ENCODE measurements at regions not wholly inside any gene's neighbourhood (a gene's known extent, or its start where the extent isn't known, plus 50 kb on each side); places are given as distances from the start of the nearest gene placed in this dataset.

DNA sequence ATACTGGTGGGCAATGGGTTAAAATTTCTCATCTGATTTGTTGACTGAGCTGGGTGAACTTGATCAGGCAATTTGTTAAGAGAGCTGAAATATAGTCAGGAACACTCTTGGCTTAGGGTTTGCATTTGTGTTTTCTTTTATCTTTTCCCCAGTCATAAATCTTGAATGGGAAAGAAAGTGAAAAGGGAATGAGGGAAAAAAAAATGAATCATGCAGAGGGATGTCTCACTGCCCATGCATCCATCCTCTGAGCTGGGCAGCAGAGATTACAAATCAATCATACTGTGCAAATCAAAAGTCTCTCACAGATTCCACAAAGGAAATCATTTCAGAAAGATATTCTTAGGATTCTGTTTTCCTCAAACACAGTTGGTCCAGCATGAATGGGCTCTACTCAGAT lies 174.2 kb upstream of the MPPED2 start:
- POLR2A ChIA-PET: no interaction called here
- no peak for DNase-seq
- Mint-ChIP-seq H3K27ac (no peak overlapping the region), H3K4me1 (no peaks in the 10 kb centered on the region), H3K4me3 (no peak overlapping the region), H3K36me3 (ENCODE audit: low read depth) (no peaks in the 10 kb centered on the region), H3K27me3 (no peaks in the 10 kb centered on the region), H3K9me3 (peaks cover 4% of the 10 kb centered on the region)
- CTCF ChIA-PET: no interaction called here

GRCh38 chr11:30758946-30759504 lies 172.9 kb upstream of the MPPED2 start:
- CTCF ChIA-PET: no interaction called here
- no peak overlapping the region for H3K4me3 Mint-ChIP-seq
- no peak for DNase-seq
- no peaks in the 10 kb centered on the region for H3K36me3 Mint-ChIP-seq (ENCODE audit: low read depth)
- H3K27ac Mint-ChIP-seq: no peak overlapping the region
- H3K4me1 Mint-ChIP-seq: no peaks in the 10 kb centered on the region
- H3K9me3 Mint-ChIP-seq: peaks cover 7% of the 10 kb centered on the region
- POLR2A ChIA-PET: no interaction called here
- H3K27me3 Mint-ChIP-seq: no peaks in the 10 kb centered on the region

DNA sequence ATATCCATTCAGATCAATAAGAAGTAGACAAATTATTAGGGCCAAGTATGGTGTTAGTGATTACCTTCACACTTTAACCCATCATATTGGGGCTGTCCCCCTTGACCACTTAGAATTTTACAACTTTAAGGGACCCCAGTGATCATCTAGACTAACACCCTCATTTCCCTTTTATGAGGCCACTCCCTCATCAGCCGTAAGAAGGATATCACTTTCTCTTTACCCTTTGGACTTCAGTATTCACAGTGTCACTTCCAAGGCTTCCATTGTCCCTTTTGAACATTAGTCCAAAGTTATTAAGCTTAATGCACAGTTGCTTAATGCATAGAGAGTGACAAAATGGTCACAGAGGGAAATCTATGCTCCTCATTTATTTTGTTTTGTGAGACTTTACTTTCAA lies 172.4 kb upstream of the MPPED2 start:
- H3K4me1 Mint-ChIP-seq: no peaks in the 10 kb centered on the region
- H3K4me3 Mint-ChIP-seq: no peak overlapping the region
- no peaks in the 10 kb centered on the region for H3K36me3 Mint-ChIP-seq (ENCODE audit: low read depth)
- H3K27me3 Mint-ChIP-seq: no peaks in the 10 kb centered on the region
- ChIA-PET POLR2A (no interaction called here), CTCF (no interaction called here)
- no peak overlapping the region for H3K27ac Mint-ChIP-seq
- H3K9me3 Mint-ChIP-seq: peaks cover 7% of the 10 kb centered on the region
- DNase-seq: no peak

DNA sequence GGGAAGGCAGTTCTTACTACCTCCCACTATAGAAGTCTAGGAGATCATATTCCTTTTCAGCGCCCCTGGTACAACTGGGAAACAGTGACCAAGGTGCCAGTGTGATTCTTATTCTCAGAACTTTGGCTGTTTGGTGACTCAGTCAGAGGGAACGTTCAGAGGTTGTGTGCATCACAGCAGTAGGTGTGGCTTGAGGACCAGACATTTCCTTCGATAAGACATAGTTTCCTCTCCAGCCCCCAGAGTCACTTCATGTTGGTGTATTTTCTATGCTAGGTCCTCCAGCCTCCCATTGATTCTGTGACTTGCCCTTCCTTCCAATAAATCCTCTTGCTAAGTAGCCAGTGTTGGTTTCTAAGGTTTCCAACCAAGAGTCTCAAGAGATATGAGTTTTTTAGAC lies 171.9 kb upstream of the MPPED2 start:
- H3K9me3 Mint-ChIP-seq: peaks cover 5% of the 10 kb centered on the region
- POLR2A ChIA-PET: no interaction called here
- H3K36me3 Mint-ChIP-seq (ENCODE audit: low read depth): no peaks in the 10 kb centered on the region
- no peak overlapping the region for H3K4me3 Mint-ChIP-seq
- no peaks in the 10 kb centered on the region for H3K27me3 Mint-ChIP-seq
- DNase-seq: no peak
- no peaks in the 10 kb centered on the region for H3K4me1 Mint-ChIP-seq
- no peak overlapping the region for H3K27ac Mint-ChIP-seq
- CTCF ChIA-PET: no interaction called here

GRCh38 chr11:30753994-30754393 lies 167.8 kb upstream of the MPPED2 start:
- CTCF ChIA-PET: no interaction called here
- Mint-ChIP-seq H3K27me3 (no peaks in the 10 kb centered on the region), H3K36me3 (ENCODE audit: low read depth) (no peaks in the 10 kb centered on the region), H3K4me3 (no peak overlapping the region), H3K4me1 (no peaks in the 10 kb centered on the region), H3K9me3 (peaks cover 3% of the 10 kb centered on the region), H3K27ac (no peak overlapping the region)
- POLR2A ChIA-PET: no interaction called here
- DNase-seq: no peak

- Mint-ChIP-seq H3K4me1 (no peaks in the 10 kb centered on the region), H3K36me3 (ENCODE audit: low read depth) (no peaks in the 10 kb centered on the region), H3K9me3 (peaks cover 3% of the 10 kb centered on the region), H3K27me3 (no peaks in the 10 kb centered on the region), H3K4me3 (no peak overlapping the region), H3K27ac (no peak overlapping the region)
- POLR2A ChIA-PET: no interaction called here
- CTCF ChIA-PET: no interaction called here
- no peak for DNase-seq
Measured at GRCh38 chr11:30753504-30753903, 167.4 kb upstream of the MPPED2 start.

DNA sequence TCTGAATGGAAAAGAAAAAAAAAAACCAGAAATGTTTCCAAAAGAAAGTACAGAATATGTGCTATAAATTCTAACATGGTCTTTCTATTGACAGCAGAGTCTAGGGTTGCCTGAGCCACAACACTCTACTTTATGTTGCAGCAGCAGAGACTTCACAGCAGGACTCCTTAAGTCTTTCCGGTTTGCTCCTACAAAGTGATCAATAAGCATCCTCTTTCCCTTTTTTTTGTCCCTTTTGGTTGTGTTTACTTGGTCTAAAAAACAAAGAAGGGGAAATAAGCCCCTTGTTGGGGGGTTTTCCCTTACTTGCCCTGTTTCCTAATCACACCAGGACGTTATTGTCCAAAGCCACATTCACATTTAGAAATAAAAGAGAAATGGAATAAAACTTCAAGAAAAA lies 163.1 kb upstream of the MPPED2 start:
- ChIA-PET CTCF (no interaction called here), POLR2A (no interaction called here)
- H3K4me1 Mint-ChIP-seq: no peaks in the 10 kb centered on the region
- no peaks in the 10 kb centered on the region for H3K9me3 Mint-ChIP-seq
- no peaks in the 10 kb centered on the region for H3K27me3 Mint-ChIP-seq
- no peak overlapping the region for H3K27ac Mint-ChIP-seq
- H3K36me3 Mint-ChIP-seq (ENCODE audit: low read depth): no peaks in the 10 kb centered on the region
- no peak for DNase-seq
- no peak overlapping the region for H3K4me3 Mint-ChIP-seq

GRCh38 chr11:30741039-30741550 lies 154.9 kb upstream of the MPPED2 start:
- Mint-ChIP-seq H3K4me1 (no peaks in the 10 kb centered on the region), H3K9me3 (peaks cover 6% of the 10 kb centered on the region), H3K4me3 (no peak overlapping the region), H3K36me3 (ENCODE audit: low read depth) (no peaks in the 10 kb centered on the region), H3K27ac (no peak overlapping the region), H3K27me3 (no peaks in the 10 kb centered on the region)
- DNase-seq: no peak
- POLR2A ChIA-PET: no interaction called here
- CTCF ChIA-PET: no interaction called here

DNA sequence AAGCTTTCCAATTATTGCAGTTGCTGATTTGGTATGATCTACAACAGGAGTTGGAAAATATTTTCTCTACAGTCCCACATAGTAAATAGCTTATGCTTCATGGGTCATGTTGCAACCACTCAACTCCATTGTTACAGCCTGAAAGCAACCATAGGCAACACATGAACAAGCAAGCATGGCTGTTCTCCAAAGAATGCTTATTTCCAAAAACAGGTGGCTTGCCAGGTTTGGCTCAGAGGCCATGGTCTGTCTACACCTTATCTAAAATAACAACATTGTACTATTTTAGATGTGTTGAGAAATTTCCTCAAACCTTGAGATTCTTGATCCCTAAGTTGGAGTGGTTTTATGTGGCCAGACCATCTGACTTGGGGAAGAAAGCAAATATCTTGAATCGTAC lies 153.9 kb upstream of the MPPED2 start:
- ChIA-PET CTCF (no interaction called here), POLR2A (no interaction called here)
- Mint-ChIP-seq H3K27me3 (no peaks in the 10 kb centered on the region), H3K36me3 (ENCODE audit: low read depth) (no peaks in the 10 kb centered on the region), H3K4me3 (no peak overlapping the region), H3K9me3 (peaks cover 6% of the 10 kb centered on the region), H3K4me1 (no peaks in the 10 kb centered on the region), H3K27ac (no peak overlapping the region)
- no peak for DNase-seq

DNA sequence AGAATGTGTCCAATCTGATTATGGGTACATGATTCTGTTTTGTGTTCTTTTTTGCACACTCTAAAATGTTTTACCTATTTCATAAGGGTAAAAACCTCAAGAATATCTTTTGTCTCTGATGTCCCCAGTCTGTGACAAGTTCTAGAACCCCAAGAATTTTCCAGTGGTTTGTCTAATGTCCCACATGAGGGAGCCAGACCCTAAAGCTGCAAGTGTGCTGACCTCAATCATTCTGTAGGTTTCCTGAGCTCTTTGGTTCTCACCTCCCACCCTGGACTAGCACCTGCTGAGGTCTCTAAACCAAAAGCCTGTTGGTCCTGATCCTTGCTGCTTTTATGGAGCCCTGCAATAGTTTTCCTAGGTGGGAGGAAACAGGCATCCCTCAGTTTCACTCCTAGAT lies 149.8 kb upstream of the MPPED2 start:
- Mint-ChIP-seq H3K36me3 (ENCODE audit: low read depth) (no peaks in the 10 kb centered on the region), H3K4me1 (no peaks in the 10 kb centered on the region), H3K27ac (no peak overlapping the region), H3K4me3 (no peak overlapping the region), H3K27me3 (no peaks in the 10 kb centered on the region), H3K9me3 (peaks cover 2% of the 10 kb centered on the region)
- CTCF ChIA-PET: no interaction called here
- no peak for DNase-seq
- POLR2A ChIA-PET: no interaction called here

- H3K4me3 Mint-ChIP-seq: no peak overlapping the region
- no peaks in the 10 kb centered on the region for H3K4me1 Mint-ChIP-seq
- H3K27ac Mint-ChIP-seq: no peak overlapping the region
- DNase-seq: no peak
- H3K9me3 Mint-ChIP-seq: peaks cover 2% of the 10 kb centered on the region
- CTCF ChIA-PET: no interaction called here
- no peaks in the 10 kb centered on the region for H3K36me3 Mint-ChIP-seq (ENCODE audit: low read depth)
- no peaks in the 10 kb centered on the region for H3K27me3 Mint-ChIP-seq
- POLR2A ChIA-PET: no interaction called here
Measured at GRCh38 chr11:30733748-30734147, 147.6 kb upstream of the MPPED2 start.

- H3K4me3 Mint-ChIP-seq: no peak overlapping the region
- no peaks in the 10 kb centered on the region for H3K36me3 Mint-ChIP-seq (ENCODE audit: low read depth)
- no peak overlapping the region for H3K27ac Mint-ChIP-seq
- no peaks in the 10 kb centered on the region for H3K9me3 Mint-ChIP-seq
- DNase-seq: no peak
- no peaks in the 10 kb centered on the region for H3K4me1 Mint-ChIP-seq
- ChIA-PET POLR2A (no interaction called here), CTCF (no interaction called here)
- H3K27me3 Mint-ChIP-seq: no peaks in the 10 kb centered on the region
Measured at GRCh38 chr11:30730011-30730410, 143.9 kb upstream of the MPPED2 start.

GRCh38 chr11:30729187-30729713 lies 143.1 kb upstream of the MPPED2 start:
- H3K4me1 Mint-ChIP-seq: no peaks in the 10 kb centered on the region
- no peak overlapping the region for H3K4me3 Mint-ChIP-seq
- no peak overlapping the region for H3K27ac Mint-ChIP-seq
- no peaks in the 10 kb centered on the region for H3K9me3 Mint-ChIP-seq
- ChIA-PET POLR2A (no interaction called here), CTCF (no interaction called here)
- DNase-seq: no peak
- H3K36me3 Mint-ChIP-seq (ENCODE audit: low read depth): no peaks in the 10 kb centered on the region
- H3K27me3 Mint-ChIP-seq: no peaks in the 10 kb centered on the region

GRCh38 chr11:30725645-30726195 lies 139.6 kb upstream of the MPPED2 start:
- Mint-ChIP-seq H3K27me3 (no peaks in the 10 kb centered on the region), H3K27ac (no peak overlapping the region), H3K4me1 (no peaks in the 10 kb centered on the region), H3K4me3 (no peak overlapping the region), H3K36me3 (ENCODE audit: low read depth) (no peaks in the 10 kb centered on the region), H3K9me3 (no peaks in the 10 kb centered on the region)
- POLR2A ChIA-PET: no interaction called here
- CTCF ChIA-PET: no interaction called here
- DNase-seq: no peak

All from activated CD4-positive, alpha-beta memory T cell treated with anti-CD3 and anti-CD28 coated beads, Interleukin-2, amount 10 ng/mL, durations not matched to agents 7 days and 5 days (primary cell).